Gastroesophageal sphincter (tissue), 3 donors: ENCODE measurements at regions not wholly inside any gene's neighbourhood (a gene's known extent, or its start where the extent isn't known, plus 50 kb on each side); places are given as distances from the start of the nearest gene placed in this dataset.

Experiments
- CTCF ChIP-seq, 4 experiments: fragments of 200-600 bp in 2 of 4; fragments of 450-650 bp in 2 of 4; sonication (generic) in 1 of 4; IDR thresholded peaks; one replicate each; pipeline ENCODE4 v1.5.1; 2017 to 2019; ENCODE audit warnings: antibody characterized with exemption in 4 of 4, mild to moderate bottlenecking in 2 of 4, moderate library complexity in 2 of 4
- POLR2A ChIP-seq, 2 donors: fragments of 450-650 bp; IDR thresholded peaks; one replicate each; pipeline ENCODE4 v1.6.1; 2017; ENCODE audit warnings: antibody characterized with exemption in 2 of 2, mild to moderate bottlenecking in 2 of 2, moderate library complexity in 1 of 2
- POLR2AphosphoS5 ChIP-seq: sonication (generic); formaldehyde crosslinking; IDR thresholded peaks from one replicate; pipeline ENCODE4 v1.6.1; 2017; ENCODE audit warnings: antibody characterized with exemption

- TF ChIP-seq POLR2AphosphoS5 (no peak), CTCF (IDR thresholded peaks at IDR 0.05) (no peak), POLR2A (IDR thresholded peaks at IDR 0.05) (no peak)
Observed at GRCh38 chrX:138982365-138982764, 270.8 kb upstream of the FGF13 start.
